Activated CD8-positive, alpha-beta memory T cell treated with anti-CD3 and anti-CD28 coated beads, Interleukin-2, amount 10 ng/mL, durations not matched to agents 7 days and 5 days (primary cell): ENCODE measurements at regions not wholly inside any gene's neighbourhood (a gene's known extent, or its start where the extent isn't known, plus 50 kb on each side); places are given as distances from the start of the nearest gene placed in this dataset.
"Not testable (repeated sequence)": the region's sequence is repeated elsewhere in the genome, so short reads cannot be mapped to it uniquely, and the experiment has no call there.

Source experiments
- ATAC-seq: fragments of 150-1000 bp; cut with Tn5 transposase; one replicate; pipeline ENCODE4 v1.10.0; 2021; ENCODE audit warnings: moderate library complexity
- CTCF ChIA-PET: fragments of 350-600 bp; sonication (Branson Sonifier 250); formaldehyde crosslinking; loops from one replicate; lab custom pipeline; 2021; ENCODE audit warnings: antibody characterized with exemption; lab: Charles Lee
- DNase-seq: peaks from one replicate; pipeline ENCODE4 v3.0.0-alpha.2; 2020
- H3K27ac Mint-ChIP-seq: one replicate; pipeline ENCODE4 v1.8.0; 2021; ENCODE audit warnings: mild to moderate bottlenecking, mixed read lengths
- H3K27me3 Mint-ChIP-seq: one replicate; pipeline ENCODE4 v1.8.0; 2021; ENCODE audit warnings: mixed read lengths
- H3K36me3 Mint-ChIP-seq: one replicate; pipeline ENCODE4 v1.8.0; 2021; ENCODE audit warnings: mild to moderate bottlenecking, mixed read lengths
- H3K4me1 Mint-ChIP-seq: one replicate; pipeline ENCODE4 v1.8.0; 2021; ENCODE audit warnings: mixed read lengths
- H3K4me3 Mint-ChIP-seq: one replicate; pipeline ENCODE4 v1.8.0; 2021; ENCODE audit warnings: mild to moderate bottlenecking, moderate library complexity, mixed read lengths
- H3K9me3 Mint-ChIP-seq: one replicate; pipeline ENCODE4 v1.8.0; 2022; ENCODE audit warnings: low read depth, mixed read lengths

GRCh38 chr11:87889126-87889525 is 286.1 kb downstream of the RAB38 start:
- DNase-seq (no peak), ATAC-seq (no peak)
- CTCF ChIA-PET, result no interaction called here
- Mint-ChIP-seq H3K9me3 (no peaks in the 10 kb centered on the region), H3K4me3 (no peak overlapping the region), H3K36me3 (no peaks in the 10 kb centered on the region), H3K4me1 (no peaks in the 10 kb centered on the region), H3K27ac (no peak overlapping the region), H3K27me3 (peaks cover 2% of the 10 kb centered on the region)

GRCh38 chr11:87885084-87885483 is 290.2 kb downstream of the RAB38 start:
- H3K4me3 Mint-ChIP-seq, DNase-seq, H3K27me3 Mint-ChIP-seq, H3K9me3 Mint-ChIP-seq, H3K27ac Mint-ChIP-seq, ATAC-seq, H3K4me1 Mint-ChIP-seq, CTCF ChIA-PET, H3K36me3 Mint-ChIP-seq: not testable (repeated sequence)

- DNase-seq (no peak), ATAC-seq (no peak)
- H3K9me3 Mint-ChIP-seq, result no peaks in the 10 kb centered on the region
- no peaks in the 10 kb centered on the region for H3K27me3 Mint-ChIP-seq
- H3K36me3 Mint-ChIP-seq, result no peaks in the 10 kb centered on the region
- no peak overlapping the region for H3K27ac Mint-ChIP-seq
- CTCF ChIA-PET, result no interaction called here
- H3K4me1 Mint-ChIP-seq, result no peaks in the 10 kb centered on the region
- no peak overlapping the region for H3K4me3 Mint-ChIP-seq
These were observed 296.1 kb downstream of the RAB38 start for GRCh38 chr11:87879118-87879517.

DNA sequence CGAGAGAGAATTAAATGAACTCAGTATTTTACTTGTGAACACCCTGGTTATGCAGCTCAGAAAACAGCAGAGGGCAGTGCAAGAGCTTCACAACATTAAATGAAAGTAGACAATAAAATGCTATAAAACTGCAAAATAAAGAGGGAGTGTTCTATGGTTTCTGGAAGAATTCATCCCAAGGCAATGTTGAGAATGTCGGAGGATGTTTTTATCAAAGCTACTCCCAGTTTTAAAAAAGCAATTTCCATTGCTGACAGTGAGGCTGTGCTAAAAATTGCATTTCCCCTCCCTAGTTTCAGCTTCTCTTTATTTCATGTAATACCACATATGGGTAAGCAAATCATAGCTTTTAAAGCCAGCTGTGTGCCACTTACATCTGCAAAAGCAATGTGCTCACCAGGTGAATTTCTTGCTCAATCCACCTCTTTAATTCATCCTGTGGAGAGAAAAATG is 296.8 kb downstream of the RAB38 start:
- H3K36me3 Mint-ChIP-seq, result no peaks in the 10 kb centered on the region
- CTCF ChIA-PET, result no interaction called here
- ATAC-seq (no peak), DNase-seq (no peak)
- H3K4me1 Mint-ChIP-seq, result no peaks in the 10 kb centered on the region
- no peaks in the 10 kb centered on the region for H3K27me3 Mint-ChIP-seq
- no peak overlapping the region for H3K27ac Mint-ChIP-seq
- no peak overlapping the region for H3K4me3 Mint-ChIP-seq
- no peaks in the 10 kb centered on the region for H3K9me3 Mint-ChIP-seq

- Mint-ChIP-seq H3K4me1 (no peaks in the 10 kb centered on the region), H3K4me3 (no peak overlapping the region), H3K9me3 (no peaks in the 10 kb centered on the region), H3K36me3 (no peaks in the 10 kb centered on the region), H3K27me3 (no peaks in the 10 kb centered on the region), H3K27ac (no peak overlapping the region)
- no peak for ATAC-seq
- DNase-seq, result no peak
- CTCF ChIA-PET, result no interaction called here
These were observed 304.2 kb downstream of the RAB38 start for GRCh38 chr11:87871056-87871455.

GRCh38 chr11:87870086-87870485 is 305.2 kb downstream of the RAB38 start:
- DNase-seq, result no peak
- Mint-ChIP-seq H3K4me3 (no peak overlapping the region), H3K36me3 (no peaks in the 10 kb centered on the region), H3K4me1 (no peaks in the 10 kb centered on the region), H3K27ac (no peak overlapping the region), H3K27me3 (no peaks in the 10 kb centered on the region), H3K9me3 (no peaks in the 10 kb centered on the region)
- CTCF ChIA-PET, result no interaction called here
- no peak for ATAC-seq

DNA sequence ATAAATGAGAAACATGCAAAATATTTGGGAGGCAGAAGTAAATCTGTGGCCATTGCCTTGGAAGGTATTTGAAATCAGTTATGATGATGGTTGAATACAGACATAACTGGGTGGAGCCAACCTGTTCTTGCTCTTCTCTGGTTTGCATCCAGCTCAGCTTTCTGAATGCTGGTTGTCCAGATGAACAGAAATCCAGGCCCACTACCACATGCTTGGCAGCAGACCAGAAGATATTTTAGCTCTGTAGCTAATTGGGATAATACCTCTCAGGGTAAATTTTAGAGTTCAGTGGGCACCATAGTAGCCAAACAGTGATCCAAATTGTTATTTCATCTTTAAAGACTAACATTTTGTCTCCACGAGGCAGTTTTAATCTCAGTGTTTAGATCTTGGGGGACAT is 308.3 kb downstream of the RAB38 start:
- Mint-ChIP-seq H3K4me1 (no peaks in the 10 kb centered on the region), H3K4me3 (no peak overlapping the region), H3K9me3 (no peaks in the 10 kb centered on the region), H3K36me3 (no peaks in the 10 kb centered on the region), H3K27me3 (no peaks in the 10 kb centered on the region), H3K27ac (no peak overlapping the region)
- ATAC-seq, result no peak
- CTCF ChIA-PET, result no interaction called here
- no peak for DNase-seq

GRCh38 chr11:87861030-87861429 is 314.2 kb downstream of the RAB38 start:
- Mint-ChIP-seq H3K4me3 (no peak overlapping the region), H3K4me1 (no peaks in the 10 kb centered on the region), H3K36me3 (no peaks in the 10 kb centered on the region), H3K27me3 (no peaks in the 10 kb centered on the region), H3K27ac (no peak overlapping the region), H3K9me3 (no peaks in the 10 kb centered on the region)
- DNase-seq (no peak), ATAC-seq (no peak)
- CTCF ChIA-PET, result no interaction called here

DNA sequence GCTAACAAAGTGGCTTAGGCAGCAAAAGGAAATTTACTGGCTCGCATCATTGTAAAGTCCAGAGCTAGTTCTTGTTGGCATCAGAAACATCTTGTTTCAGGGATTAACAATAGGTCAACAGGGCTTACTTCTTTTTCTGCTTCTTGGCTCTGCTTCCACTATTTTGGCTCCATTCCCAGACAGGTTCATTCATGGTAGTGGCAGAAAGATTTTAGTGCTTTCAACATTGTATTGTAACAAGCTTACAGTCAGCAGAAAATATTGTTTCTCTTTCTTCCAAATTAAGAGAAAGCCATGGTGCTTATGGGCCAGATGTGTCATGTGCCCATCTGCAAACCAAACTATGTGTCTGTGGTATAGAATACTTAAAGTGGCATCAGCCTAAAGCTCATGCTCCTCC is 315.6 kb downstream of the RAB38 start:
- CTCF ChIA-PET, result no interaction called here
- ATAC-seq (no peak), DNase-seq (no peak)
- Mint-ChIP-seq H3K27me3 (no peaks in the 10 kb centered on the region), H3K4me3 (no peak overlapping the region), H3K36me3 (no peaks in the 10 kb centered on the region), H3K9me3 (no peaks in the 10 kb centered on the region), H3K4me1 (no peaks in the 10 kb centered on the region), H3K27ac (no peak overlapping the region)

GRCh38 chr11:87851827-87852226 is 323.4 kb downstream of the RAB38 start:
- H3K27me3 Mint-ChIP-seq, result no peaks in the 10 kb centered on the region
- DNase-seq, result no peak
- no peaks in the 10 kb centered on the region for H3K4me1 Mint-ChIP-seq
- H3K36me3 Mint-ChIP-seq, result no peaks in the 10 kb centered on the region
- no peak overlapping the region for H3K4me3 Mint-ChIP-seq
- H3K27ac Mint-ChIP-seq, result no peak overlapping the region
- ATAC-seq, result no peak
- CTCF ChIA-PET, result no interaction called here
- H3K9me3 Mint-ChIP-seq, result no peaks in the 10 kb centered on the region

- H3K27me3 Mint-ChIP-seq, result no peaks in the 10 kb centered on the region
These were observed 324.0 kb downstream of the RAB38 start for GRCh38 chr11:87851234-87851633.

DNA sequence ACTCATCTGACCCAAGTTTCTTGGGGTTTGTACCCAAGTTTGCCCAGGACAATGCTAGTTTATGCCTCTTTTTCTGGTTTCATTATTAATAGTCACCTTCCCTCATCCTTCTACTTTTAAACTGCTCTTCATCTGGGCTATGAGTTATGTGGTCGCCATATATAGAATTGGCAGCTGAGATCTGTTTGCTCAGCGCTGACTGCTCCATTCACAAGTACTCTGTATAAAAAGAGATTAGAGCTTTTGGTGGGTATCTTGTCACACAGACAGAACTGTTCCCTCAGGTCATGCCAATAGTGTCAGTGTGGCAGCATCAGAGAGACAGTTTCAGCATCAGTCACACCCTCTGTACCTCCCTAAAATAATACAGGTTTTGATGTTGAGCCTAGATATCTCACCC is 326.0 kb downstream of the RAB38 start:
- Mint-ChIP-seq H3K27me3 (no peaks in the 10 kb centered on the region), H3K4me1 (no peaks in the 10 kb centered on the region), H3K4me3 (no peak overlapping the region), H3K27ac (no peak overlapping the region), H3K9me3 (no peaks in the 10 kb centered on the region), H3K36me3 (no peaks in the 10 kb centered on the region)
- no peak for DNase-seq
- CTCF ChIA-PET, result no interaction called here
- no peak for ATAC-seq

More at GRCh38 chr11:87851234-87851633, 324.0 kb downstream of the RAB38 start:
- H3K4me1 Mint-ChIP-seq, result no peaks in the 10 kb centered on the region
- H3K4me3 Mint-ChIP-seq, result no peak overlapping the region
- CTCF ChIA-PET, result no interaction called here
- DNase-seq (no peak), ATAC-seq (no peak)
- H3K27ac Mint-ChIP-seq, result no peak overlapping the region
- no peaks in the 10 kb centered on the region for H3K36me3 Mint-ChIP-seq
- no peaks in the 10 kb centered on the region for H3K9me3 Mint-ChIP-seq

- no peak for ATAC-seq
- Mint-ChIP-seq H3K4me3 (no peak overlapping the region), H3K27me3 (no peaks in the 10 kb centered on the region), H3K9me3 (peaks cover 6% of the 10 kb centered on the region), H3K27ac (no peak overlapping the region), H3K4me1 (no peaks in the 10 kb centered on the region), H3K36me3 (no peaks in the 10 kb centered on the region)
- CTCF ChIA-PET, result no interaction called here
- DNase-seq, result no peak
These were observed 334.5 kb downstream of the RAB38 start for GRCh38 chr11:87840786-87841185.

DNA sequence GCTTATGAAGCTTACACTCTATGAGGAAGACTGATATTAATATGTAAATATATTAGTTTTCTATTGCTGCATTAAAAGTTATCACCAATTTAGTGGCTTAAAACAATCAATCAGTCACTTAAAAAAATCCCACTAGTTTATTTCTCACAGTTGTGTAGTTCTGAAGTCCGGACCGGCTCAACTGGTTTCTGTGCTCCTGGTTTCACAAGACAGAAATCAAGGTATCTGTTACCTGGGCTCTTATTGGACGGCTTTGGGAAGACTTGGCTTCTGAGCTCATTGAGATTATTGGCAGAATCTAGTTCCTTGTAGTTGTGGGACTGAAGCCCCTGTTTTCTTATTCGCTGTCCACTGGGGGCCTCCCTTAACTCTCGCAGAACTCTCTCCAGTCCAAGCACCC is 343.0 kb downstream of the RAB38 start:
- H3K36me3 Mint-ChIP-seq, result no peaks in the 10 kb centered on the region
- H3K4me3 Mint-ChIP-seq, result no peak overlapping the region
- CTCF ChIA-PET, result no interaction called here
- no peaks in the 10 kb centered on the region for H3K4me1 Mint-ChIP-seq
- no peak overlapping the region for H3K27ac Mint-ChIP-seq
- no peak for ATAC-seq
- peaks cover 2% of the 10 kb centered on the region for H3K9me3 Mint-ChIP-seq
- DNase-seq, result no peak
- no peaks in the 10 kb centered on the region for H3K27me3 Mint-ChIP-seq

GRCh38 chr11:87820011-87820410 is 355.2 kb downstream of the RAB38 start:
- Mint-ChIP-seq H3K4me3 (no peak overlapping the region), H3K27ac (no peak overlapping the region), H3K9me3 (no peaks in the 10 kb centered on the region), H3K36me3 (no peaks in the 10 kb centered on the region), H3K27me3 (no peaks in the 10 kb centered on the region), H3K4me1 (no peaks in the 10 kb centered on the region)
- DNase-seq (no peak), ATAC-seq (no peak)
- CTCF ChIA-PET, result no interaction called here
